Natural killer cell (primary cell): ENCODE measurements at regions not wholly inside any gene's neighbourhood (a gene's known extent, or its start where the extent isn't known, plus 50 kb on each side); places are given as distances from the start of the nearest gene placed in this dataset.

ENCODE experiments used
- ATAC-seq, 3 donors: fragments of 150-1000 bp in 2 of 3; fragments of 200-7000 bp in 1 of 3; cut with Tn5 transposase; 1 replicate in 1 of 3; 2 replicates in 2 of 3; pipeline ENCODE4 v1.10.0; 2021; ENCODE audit warnings: mild to moderate bottlenecking in 2 of 3, moderate library complexity in 2 of 3
- DNase-seq, 2 donors: peaks; one replicate each; pipeline versions ENCODE4 v3.0.0 to v3.0.0-alpha.2; 2013 to 2021; ENCODE audit warnings: mixed read lengths in 1 of 2
- H3K27ac ChIP-seq: one replicate; pipeline ENCODE4 v1.5.1; 2013; ENCODE audit warnings: mild to moderate bottlenecking, low read length
- H3K27me3 ChIP-seq: one replicate; pipeline ENCODE4 v1.6.1; 2013; ENCODE audit warnings: low read length; ENCODE audit not compliant: control insufficient read depth, insufficient read depth
- H3K36me3 ChIP-seq: one replicate; pipeline ENCODE4 v1.6.1; 2013; ENCODE audit warnings: low read length; ENCODE audit not compliant: control insufficient read depth, insufficient read depth
- H3K4me1 ChIP-seq: one replicate; pipeline ENCODE4 v1.6.1; 2013; ENCODE audit warnings: low read length; ENCODE audit not compliant: control insufficient read depth, insufficient read depth
- H3K4me3 ChIP-seq: one replicate; pipeline ENCODE4 v1.5.1; 2013; ENCODE audit warnings: low read length
- H3K9me3 ChIP-seq: one replicate; pipeline ENCODE4 v1.6.1; 2013; ENCODE audit warnings: low read length; ENCODE audit not compliant: control insufficient read depth, insufficient read depth
- H3K27ac Mint-ChIP-seq, 2 donors: one replicate each; pipeline ENCODE4 v1.8.0; 2022; ENCODE audit warnings: mild to moderate bottlenecking in 2 of 2, mixed read lengths in 2 of 2, moderate library complexity in 1 of 2
- H3K27me3 Mint-ChIP-seq, 2 donors: one replicate each; pipeline ENCODE4 v1.8.0; 2022; ENCODE audit warnings: low read depth in 2 of 2, mixed read lengths in 2 of 2
- H3K36me3 Mint-ChIP-seq: one replicate; pipeline ENCODE4 v1.8.0; 2022; ENCODE audit warnings: mixed read lengths
- H3K4me1 Mint-ChIP-seq, 2 donors: one replicate each; pipeline ENCODE4 v1.8.0; 2022; ENCODE audit warnings: mixed read lengths in 2 of 2
- H3K4me3 Mint-ChIP-seq: one replicate; pipeline ENCODE4 v1.8.0; 2022; ENCODE audit warnings: mild to moderate bottlenecking, moderate library complexity, mixed read lengths
- H3K9me3 Mint-ChIP-seq, 2 donors: one replicate each; pipeline ENCODE4 v1.8.0; 2022; ENCODE audit warnings: mixed read lengths in 2 of 2
- WGBS: methylation state at CpG from one replicate; pipeline ENCODE4 v1.1.7; 2013; ENCODE audit warnings: missing lambda C conversion rate; ENCODE audit not compliant: insufficient coverage; 5-methylcytosine and 5-hydroxymethylcytosine counted together
- intact Hi-C: fragments of 100-400 bp; cut with micrococcal nuclease; formaldehyde crosslinking; loops from one replicate; pipeline ENCODE4 v1.14.2; 2022
- TF ChIP-seq, protein P1 (sequence below): fragments of 200-600 bp; IDR thresholded peaks from one replicate; pipeline ENCODE4 v1.8.0; 2022; ENCODE audit warnings: antibody characterized with exemption

GRCh38 chr16:79310710-79311109 lies 289.8 kb downstream of the MAF start:
- Mint-ChIP-seq H3K9me3 (no peaks in the 10 kb centered on the region), H3K27ac (no peak overlapping the region), H3K36me3 (no peaks in the 10 kb centered on the region), H3K27me3 (peaks cover 7 to 15% of the 10 kb centered on the region in 2 donors), H3K4me3 (no peak overlapping the region), H3K4me1 (peaks cover 0 to 3% of the 10 kb centered on the region in 2 donors)
- no peaks in the 10 kb centered on the region for H3K27me3 ChIP-seq
- DNase-seq (no peak), ATAC-seq (no peak)
- 91% methylated on average over 7 of the region's 7 CpGs for WGBS
- no peaks in the 10 kb centered on the region for H3K4me1 ChIP-seq
- H3K36me3 ChIP-seq = no peaks in the 10 kb centered on the region
- H3K4me3 ChIP-seq = no peak overlapping the region
- H3K27ac ChIP-seq = no peak overlapping the region
- TF ChIP-seq, protein P1, sequence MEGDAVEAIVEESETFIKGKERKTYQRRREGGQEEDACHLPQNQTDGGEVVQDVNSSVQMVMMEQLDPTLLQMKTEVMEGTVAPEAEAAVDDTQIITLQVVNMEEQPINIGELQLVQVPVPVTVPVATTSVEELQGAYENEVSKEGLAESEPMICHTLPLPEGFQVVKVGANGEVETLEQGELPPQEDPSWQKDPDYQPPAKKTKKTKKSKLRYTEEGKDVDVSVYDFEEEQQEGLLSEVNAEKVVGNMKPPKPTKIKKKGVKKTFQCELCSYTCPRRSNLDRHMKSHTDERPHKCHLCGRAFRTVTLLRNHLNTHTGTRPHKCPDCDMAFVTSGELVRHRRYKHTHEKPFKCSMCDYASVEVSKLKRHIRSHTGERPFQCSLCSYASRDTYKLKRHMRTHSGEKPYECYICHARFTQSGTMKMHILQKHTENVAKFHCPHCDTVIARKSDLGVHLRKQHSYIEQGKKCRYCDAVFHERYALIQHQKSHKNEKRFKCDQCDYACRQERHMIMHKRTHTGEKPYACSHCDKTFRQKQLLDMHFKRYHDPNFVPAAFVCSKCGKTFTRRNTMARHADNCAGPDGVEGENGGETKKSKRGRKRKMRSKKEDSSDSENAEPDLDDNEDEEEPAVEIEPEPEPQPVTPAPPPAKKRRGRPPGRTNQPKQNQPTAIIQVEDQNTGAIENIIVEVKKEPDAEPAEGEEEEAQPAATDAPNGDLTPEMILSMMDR = no peak
- no peaks in the 10 kb centered on the region for H3K9me3 ChIP-seq
- intact Hi-C loops = no loop called here

DNA sequence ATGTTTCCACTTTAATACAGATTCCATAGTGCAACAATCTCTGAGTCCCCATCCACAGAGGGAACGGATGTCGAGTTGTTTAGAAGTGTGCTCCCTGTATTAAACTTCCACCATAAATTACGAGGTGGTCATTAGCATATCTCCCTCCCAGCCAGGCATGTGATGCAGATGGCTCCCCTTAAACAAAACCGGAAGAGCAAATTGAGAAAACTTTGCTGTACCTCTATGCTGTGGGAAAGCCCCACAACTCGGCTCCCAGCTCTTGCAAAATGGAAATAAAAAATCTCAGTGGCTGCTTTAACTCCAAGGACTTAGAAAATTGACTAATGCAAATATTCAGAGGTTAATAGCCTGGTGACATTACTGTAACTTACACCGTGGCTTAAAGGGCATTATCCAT lies 290.9 kb downstream of the MAF start:
- 66% methylated on average over 6 of the region's 6 CpGs for WGBS
- Mint-ChIP-seq H3K27ac (no peak overlapping the region), H3K4me3 (no peak overlapping the region)

GRCh38 chr16:79307214-79307613 lies 293.3 kb downstream of the MAF start:
- peaks cover 7 to 20% of the 10 kb centered on the region in 2 donors for H3K27me3 Mint-ChIP-seq
- no peaks in the 10 kb centered on the region for H3K4me1 Mint-ChIP-seq
- no peak overlapping the region for H3K4me3 ChIP-seq
- WGBS = 84% methylated on average over 9 of the region's 10 CpGs
- ATAC-seq (peak in 1 of 3 donors; percentile 17), DNase-seq (no peak)
- no peak overlapping the region for H3K27ac ChIP-seq
- H3K36me3 Mint-ChIP-seq = no peaks in the 10 kb centered on the region
- H3K9me3 Mint-ChIP-seq = no peaks in the 10 kb centered on the region
- no peak overlapping the region for H3K27ac Mint-ChIP-seq
- no peak overlapping the region for H3K4me3 Mint-ChIP-seq
- H3K4me1 ChIP-seq = no peaks in the 10 kb centered on the region
- no peaks in the 10 kb centered on the region for H3K9me3 ChIP-seq
- TF ChIP-seq, protein P1 = no peak
- intact Hi-C loops = no loop called here
- H3K27me3 ChIP-seq = no peaks in the 10 kb centered on the region
- no peaks in the 10 kb centered on the region for H3K36me3 ChIP-seq

More for the DNA sequence above, 290.9 kb downstream of the MAF start:
- DNase-seq (peak in 1 of 2 donors; percentile 28), ATAC-seq (no peak)
- intact Hi-C loops = no loop called here
- Histone ChIP-seq H3K27ac (no peak overlapping the region), H3K4me1 (no peaks in the 10 kb centered on the region), H3K36me3 (no peaks in the 10 kb centered on the region), H3K27me3 (no peaks in the 10 kb centered on the region), H3K9me3 (no peaks in the 10 kb centered on the region), H3K4me3 (no peak overlapping the region)
- TF ChIP-seq, protein P1 = no peak
- peaks cover 10 to 19% of the 10 kb centered on the region in 2 donors for H3K27me3 Mint-ChIP-seq
- no peaks in the 10 kb centered on the region for H3K36me3 Mint-ChIP-seq
- H3K4me1 Mint-ChIP-seq = no peaks in the 10 kb centered on the region
- H3K9me3 Mint-ChIP-seq = no peaks in the 10 kb centered on the region

DNA sequence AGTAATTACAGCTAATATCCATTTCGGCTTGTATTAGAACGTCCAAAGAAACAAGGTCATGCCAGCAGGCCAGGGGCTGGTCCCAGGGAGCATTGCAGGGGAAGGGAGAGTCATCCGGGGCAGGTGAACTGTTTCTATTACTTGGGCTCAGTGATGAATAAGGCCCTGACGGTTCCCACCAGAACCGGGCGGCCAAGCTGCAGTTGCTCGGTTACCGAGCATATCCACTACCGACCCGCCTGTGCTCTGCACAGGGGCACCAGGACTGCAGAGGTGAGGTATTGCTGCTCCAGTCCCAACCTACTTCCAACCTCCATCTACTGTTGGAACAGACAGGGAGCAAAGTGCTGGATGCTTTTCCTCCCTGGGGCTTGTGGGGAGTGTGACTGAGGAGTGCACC lies 295.5 kb downstream of the MAF start:
- Histone ChIP-seq H3K9me3 (no peaks in the 10 kb centered on the region), H3K36me3 (no peaks in the 10 kb centered on the region), H3K27me3 (no peaks in the 10 kb centered on the region), H3K27ac (no peak overlapping the region), H3K4me1 (no peaks in the 10 kb centered on the region), H3K4me3 (no peak overlapping the region)
- intact Hi-C loops = no loop called here
- peaks cover 6 to 17% of the 10 kb centered on the region in 2 donors for H3K27me3 Mint-ChIP-seq
- 96% methylated on average over 10 of the region's 10 CpGs for WGBS
- ATAC-seq = no peak
- no peaks in the 10 kb centered on the region for H3K36me3 Mint-ChIP-seq
- no peak overlapping the region for H3K4me3 Mint-ChIP-seq
- H3K27ac Mint-ChIP-seq = no peak overlapping the region
- H3K4me1 Mint-ChIP-seq = no peaks in the 10 kb centered on the region
- DNase-seq = no peak
- no peaks in the 10 kb centered on the region for H3K9me3 Mint-ChIP-seq
- TF ChIP-seq, protein P1 = no peak
